SK-N-SH (cell line): ENCODE measurements at regions not wholly inside any gene's neighbourhood (a gene's known extent, or its start where the extent isn't known, plus 50 kb on each side); places are given as distances from the start of the nearest gene placed in this dataset.

Source experiments
- CTCF ChIA-PET: fragments of 300-600, 350-600 bp; formaldehyde crosslinking; extraction: SDS; loops from one replicate; lab custom pipeline; 2021; lab: Yijun Ruan, JAX
- POLR2A ChIA-PET: fragments of 350-600 bp; sonication (Branson Sonifier 250); formaldehyde crosslinking; extraction: SDS; loops from one replicate; lab custom pipeline; 2020; ENCODE audit warnings: antibody characterized with exemption, inconsistent platforms; lab: Yijun Ruan, JAX
- DNase-seq: peaks from one replicate; pipeline ENCODE4 v3.0.0; 2012
- H2AFZ ChIP-seq: fragments of 200-600 bp; sonication (generic); 2 replicates; pipeline ENCODE4 v1.8.1; 2016; ENCODE audit warnings: antibody characterized with exemption, mild to moderate bottlenecking, low read depth
- H3F3A ChIP-seq: fragments of 200-600 bp; sonication (generic); replicated peaks from 2 replicates; pipeline ENCODE3; 2016; ENCODE audit warnings: antibody characterized with exemption, mild to moderate bottlenecking; ENCODE audit not compliant: insufficient read depth
- H3K27ac ChIP-seq, 2 experiments: fragments of 200-500 bp in 1 of 2; fragments of 200-600 bp in 1 of 2; sonication (Bioruptor generic) in 1 of 2; sonication (generic), shearing (Covaris generic) in 1 of 2; 2 replicates each; pipeline versions ENCODE4 v1.5.1 to v1.6.1; 2014 to 2016; ENCODE audit warnings: low read depth in 2 of 2, inconsistent platforms in 1 of 2, low read length in 1 of 2, mild to moderate bottlenecking in 1 of 2, mixed read lengths in 1 of 2
- H3K27me3 ChIP-seq: fragments of 200-600 bp; sonication (generic), shearing (Covaris generic); 2 replicates; pipeline ENCODE4 v1.6.1; 2016; ENCODE audit warnings: mixed run types; ENCODE audit not compliant: insufficient read depth
- H3K36me3 ChIP-seq, 2 experiments: fragments of 200-500 bp in 1 of 2; fragments of 200-600 bp in 1 of 2; sonication (Bioruptor generic) in 1 of 2; sonication (generic) in 1 of 2; replicated peaks in 1 of 2; 2 replicates each; pipeline versions ENCODE3 to v1.5.1; 2014 to 2016; ENCODE audit warnings: low read length in 1 of 2, mild to moderate bottlenecking in 1 of 2; ENCODE audit not compliant: insufficient read depth in 2 of 2, control insufficient read depth in 1 of 2
- H3K4me1 ChIP-seq, 2 experiments: fragments of 200-500 bp in 1 of 2; fragments of 200-600 bp in 1 of 2; sonication (Bioruptor generic) in 1 of 2; sonication (generic), shearing (Covaris generic) in 1 of 2; 2 replicates each; pipeline versions ENCODE4 v1.5.1 to v1.6.1; 2014 to 2016; ENCODE audit warnings: low read depth in 1 of 2, low read length in 1 of 2, mixed run types in 1 of 2; ENCODE audit not compliant: insufficient read depth in 2 of 2, control insufficient read depth in 1 of 2
- H3K4me2 ChIP-seq: fragments of 200-600 bp; sonication (generic), shearing (Covaris generic); 2 replicates; pipeline ENCODE4 v1.6.1; 2017; ENCODE audit warnings: mixed run types
- H3K4me3 ChIP-seq, 2 experiments: fragments of 200-500 bp in 1 of 2; fragments of 200-600 bp in 1 of 2; sonication (Bioruptor generic) in 1 of 2; sonication (generic), shearing (Covaris generic) in 1 of 2; 2 replicates each; pipeline versions ENCODE4 v1.5.1 to v1.8.1; 2014 to 2016; ENCODE audit warnings: low read depth in 2 of 2, inconsistent platforms in 1 of 2, low read length in 1 of 2, mild to moderate bottlenecking in 1 of 2, mixed read lengths in 1 of 2, moderate library complexity in 1 of 2
- H3K79me2 ChIP-seq: fragments of 200-600 bp; sonication (generic); 2 replicates; pipeline ENCODE4 v1.8.1; 2017; ENCODE audit warnings: mild to moderate bottlenecking; ENCODE audit not compliant: insufficient read depth
- H3K9ac ChIP-seq: fragments of 200-600 bp; sonication (generic); 2 replicates; pipeline ENCODE4 v1.6.1; 2017; ENCODE audit warnings: mixed run types
- H3K9me2 ChIP-seq: fragments of 200-600 bp; sonication (generic); 2 replicates; pipeline ENCODE4 v1.6.1; 2017; ENCODE audit warnings: mixed run types
- H3K9me3 ChIP-seq: fragments of 200-600 bp; sonication (generic); 2 replicates; pipeline ENCODE4 v1.6.1; 2017; ENCODE audit warnings: mixed run types, mild to moderate bottlenecking, moderate library complexity
- H4K20me1 ChIP-seq: fragments of 200-600 bp; sonication (generic); 2 replicates; pipeline ENCODE4 v1.6.1; 2017; ENCODE audit warnings: mild to moderate bottlenecking, mixed run types; ENCODE audit not compliant: insufficient read depth
- EP300 ChIP-seq, 2 experiments: IDR thresholded peaks; 2 replicates each; pipeline versions ENCODE4 v1.4.0 to v1.6.1; 2012; ENCODE audit warnings: borderline replicate concordance in 1 of 2, low read depth in 1 of 2, low read length in 1 of 2
- FOXJ3 ChIP-seq: sonication (generic); formaldehyde crosslinking; IDR thresholded peaks from 2 replicates; pipeline ENCODE4 v1.5.1; 2020; ENCODE audit warnings: mild to moderate bottlenecking, missing genetic modification reagents
- IRF3 ChIP-seq: fragments of 150-350 bp; IDR thresholded peaks from 2 replicates; pipeline ENCODE4 v1.6.1; 2016; ENCODE audit warnings: mild to moderate bottlenecking, low read depth, low read length
- JUND ChIP-seq: IDR thresholded peaks from 2 replicates; pipeline ENCODE4 v1.4.0; 2012
- MEF2A ChIP-seq: IDR thresholded peaks from 2 replicates; pipeline ENCODE4 v1.4.0; 2012; ENCODE audit warnings: low read depth, borderline replicate concordance
- NFIC ChIP-seq: IDR thresholded peaks from 2 replicates; pipeline ENCODE4 v1.4.0; 2012; ENCODE audit warnings: borderline replicate concordance
- NRF1 ChIP-seq: IDR thresholded peaks from 2 replicates; pipeline ENCODE4 v1.6.1; 2012; ENCODE audit warnings: low read depth, mild to moderate bottlenecking, low read length
- PBX3 ChIP-seq: IDR thresholded peaks from 2 replicates; pipeline ENCODE4; 2012
- POLR2AphosphoS5 ChIP-seq: IDR thresholded peaks from 2 replicates; pipeline ENCODE4 v1.6.1; 2012; ENCODE audit warnings: low read depth, low read length
- RAD21 ChIP-seq: IDR thresholded peaks from 2 replicates; pipeline ENCODE4 v1.6.1; 2012; ENCODE audit warnings: mild to moderate bottlenecking, low read length
- RCOR1 ChIP-seq: fragments of 150-350 bp; IDR thresholded peaks from 2 replicates; pipeline ENCODE4 v1.6.1; 2017; ENCODE audit warnings: antibody characterized with exemption, low read length
- RXRA ChIP-seq: IDR thresholded peaks from 2 replicates; pipeline ENCODE4 v1.4.0; 2012; ENCODE audit warnings: low read depth, mild to moderate bottlenecking, borderline replicate concordance
- SIN3A ChIP-seq: IDR thresholded peaks from 2 replicates; pipeline ENCODE4 v1.6.1; 2012; ENCODE audit warnings: low read depth, mild to moderate bottlenecking, low read length, moderate library complexity, borderline replicate concordance
- SMC3 ChIP-seq: IDR thresholded peaks from 2 replicates; pipeline ENCODE4 v1.6.1; 2012; ENCODE audit warnings: low read depth, low read length, improper control_type of control experiment
- TCF12 ChIP-seq: IDR thresholded peaks from 2 replicates; pipeline ENCODE4 v1.4.0; 2012
- WGBS: methylation state at CpG from one replicate; pipeline ENCODE4 v1.1.6; 2017; ENCODE audit warnings: low lambda C conversion rate; 5-methylcytosine and 5-hydroxymethylcytosine counted together
- TF ChIP-seq, protein P1 (sequence below): IDR thresholded peaks from 2 replicates; pipeline ENCODE4 v1.4.0; 2012; ENCODE audit warnings: low read depth, borderline replicate concordance
- TF ChIP-seq, protein P2 (sequence below): fragments of 200-600 bp; sonication (generic); IDR thresholded peaks from 2 replicates; pipeline ENCODE4 v1.6.1; 2017; ENCODE audit warnings: antibody characterized with exemption, mild to moderate bottlenecking, moderate library complexity
- TF ChIP-seq, protein P3 (sequence below): IDR thresholded peaks from 2 replicates; pipeline ENCODE4 v1.4.0; 2012; ENCODE audit warnings: low read depth

DNA sequence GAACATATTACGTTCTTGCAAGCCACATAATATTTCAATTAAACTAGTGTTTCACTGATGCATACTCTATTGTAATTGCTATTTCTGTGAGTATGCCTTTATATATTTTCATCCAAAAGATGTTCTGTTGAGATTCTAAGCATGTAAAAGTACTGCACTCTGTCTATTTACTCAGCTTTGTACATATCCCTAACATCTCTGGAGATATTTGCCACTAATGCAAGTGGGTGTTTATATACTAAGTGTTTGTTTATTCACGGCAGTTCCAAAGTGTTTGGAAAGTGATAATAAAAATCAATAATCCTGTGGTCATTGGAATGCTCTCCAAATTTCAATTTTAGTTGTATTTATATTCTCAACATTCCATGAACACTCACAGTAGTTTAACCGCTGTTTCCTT, 1989.0 kb downstream of the C4orf33 start:
- DNase-seq = no peak
- H3F3A ChIP-seq = no peaks in the 10 kb centered on the region
- H3K4me2 ChIP-seq = no peak overlapping the region
- H3K4me1 ChIP-seq = no peaks in the 10 kb centered on the region
- H3K79me2 ChIP-seq = no peaks in the 10 kb centered on the region
- no peaks in the 10 kb centered on the region for H4K20me1 ChIP-seq
- H3K9ac ChIP-seq = no peak overlapping the region
- H3K27me3 ChIP-seq = no peaks in the 10 kb centered on the region
- no peaks in the 10 kb centered on the region for H3K36me3 ChIP-seq
- ChIA-PET POLR2A (no interaction called here), CTCF (no interaction called here)
- no peaks in the 10 kb centered on the region for H3K9me2 ChIP-seq
- H2AFZ ChIP-seq = no peak overlapping the region
- H3K4me3 ChIP-seq = no peak overlapping the region
- TF ChIP-seq NRF1 (no peak), TCF12 (no peak), SMC3 (no peak), RXRA (no peak)
- TF ChIP-seq, protein P1, sequence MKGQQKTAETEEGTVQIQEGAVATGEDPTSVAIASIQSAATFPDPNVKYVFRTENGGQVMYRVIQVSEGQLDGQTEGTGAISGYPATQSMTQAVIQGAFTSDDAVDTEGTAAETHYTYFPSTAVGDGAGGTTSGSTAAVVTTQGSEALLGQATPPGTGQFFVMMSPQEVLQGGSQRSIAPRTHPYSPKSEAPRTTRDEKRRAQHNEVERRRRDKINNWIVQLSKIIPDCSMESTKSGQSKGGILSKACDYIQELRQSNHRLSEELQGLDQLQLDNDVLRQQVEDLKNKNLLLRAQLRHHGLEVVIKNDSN = no peak
- 27% methylated on average over 3 of the region's 3 CpGs for WGBS
- H3K9me3 ChIP-seq = no peaks in the 10 kb centered on the region
- H3K27ac ChIP-seq = no peak overlapping the region

GRCh38 chr4:131091896-131092295, 1995.9 kb downstream of the C4orf33 start:
- CTCF ChIA-PET = interaction anchor here (0.6 to 1.4 kb wide), 3 partner anchors 12 to 1136 kb away, joined by 3 to 6 read pairs (median 4); no protein-coding TSS in a partner anchor
- peak; percentile 1 for DNase-seq

More at GRCh38 chr4:131091896-131092295, 1995.9 kb downstream of the C4orf33 start:
- TF ChIP-seq, protein P2, sequence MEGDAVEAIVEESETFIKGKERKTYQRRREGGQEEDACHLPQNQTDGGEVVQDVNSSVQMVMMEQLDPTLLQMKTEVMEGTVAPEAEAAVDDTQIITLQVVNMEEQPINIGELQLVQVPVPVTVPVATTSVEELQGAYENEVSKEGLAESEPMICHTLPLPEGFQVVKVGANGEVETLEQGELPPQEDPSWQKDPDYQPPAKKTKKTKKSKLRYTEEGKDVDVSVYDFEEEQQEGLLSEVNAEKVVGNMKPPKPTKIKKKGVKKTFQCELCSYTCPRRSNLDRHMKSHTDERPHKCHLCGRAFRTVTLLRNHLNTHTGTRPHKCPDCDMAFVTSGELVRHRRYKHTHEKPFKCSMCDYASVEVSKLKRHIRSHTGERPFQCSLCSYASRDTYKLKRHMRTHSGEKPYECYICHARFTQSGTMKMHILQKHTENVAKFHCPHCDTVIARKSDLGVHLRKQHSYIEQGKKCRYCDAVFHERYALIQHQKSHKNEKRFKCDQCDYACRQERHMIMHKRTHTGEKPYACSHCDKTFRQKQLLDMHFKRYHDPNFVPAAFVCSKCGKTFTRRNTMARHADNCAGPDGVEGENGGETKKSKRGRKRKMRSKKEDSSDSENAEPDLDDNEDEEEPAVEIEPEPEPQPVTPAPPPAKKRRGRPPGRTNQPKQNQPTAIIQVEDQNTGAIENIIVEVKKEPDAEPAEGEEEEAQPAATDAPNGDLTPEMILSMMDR = peak; percentile 73
- TF ChIP-seq SMC3 (0 out of 2 replicates have a peak, but pooled peaks have one; percentile 16), RAD21 (peak; percentile 66), MEF2A (no peak), JUND (no peak), SIN3A (no peak), NFIC (no peak), FOXJ3 (CRISPR knock-in tag) (no peak), IRF3 (no peak), PBX3 (no peak), EP300 (IDR thresholded peaks at IDR 0.05; ENCODE audit: borderline replicate concordance in 1 of 2, low read depth in 1 of 2, low read length in 1 of 2) (no peak), POLR2AphosphoS5 (no peak), RCOR1 (no peak)
- TF ChIP-seq, protein P3, sequence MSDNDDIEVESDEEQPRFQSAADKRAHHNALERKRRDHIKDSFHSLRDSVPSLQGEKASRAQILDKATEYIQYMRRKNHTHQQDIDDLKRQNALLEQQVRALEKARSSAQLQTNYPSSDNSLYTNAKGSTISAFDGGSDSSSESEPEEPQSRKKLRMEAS = no peak
- no peak overlapping the region for H2AFZ ChIP-seq
- no peaks in the 10 kb centered on the region for H4K20me1 ChIP-seq
- no peak overlapping the region for H3K27ac ChIP-seq
- H3K4me1 ChIP-seq = no peaks in the 10 kb centered on the region
- no peaks in the 10 kb centered on the region for H3K27me3 ChIP-seq
- H3K4me3 ChIP-seq = no peak overlapping the region
- POLR2A ChIA-PET = no interaction called here
- H3K36me3 ChIP-seq = no peaks in the 10 kb centered on the region
- H3K9me3 ChIP-seq = no peaks in the 10 kb centered on the region
- no peak overlapping the region for H3K4me2 ChIP-seq
- no peak overlapping the region for H3K9ac ChIP-seq
- no peaks in the 10 kb centered on the region for H3K9me2 ChIP-seq
- H3F3A ChIP-seq = no peaks in the 10 kb centered on the region
- H3K79me2 ChIP-seq = no peaks in the 10 kb centered on the region
